ENCODE measurements at regions not wholly inside any gene's neighbourhood (a gene's known extent, or its start where the extent isn't known, plus 50 kb on each side); places are given as distances from the start of the nearest gene placed in this dataset.

DNA sequence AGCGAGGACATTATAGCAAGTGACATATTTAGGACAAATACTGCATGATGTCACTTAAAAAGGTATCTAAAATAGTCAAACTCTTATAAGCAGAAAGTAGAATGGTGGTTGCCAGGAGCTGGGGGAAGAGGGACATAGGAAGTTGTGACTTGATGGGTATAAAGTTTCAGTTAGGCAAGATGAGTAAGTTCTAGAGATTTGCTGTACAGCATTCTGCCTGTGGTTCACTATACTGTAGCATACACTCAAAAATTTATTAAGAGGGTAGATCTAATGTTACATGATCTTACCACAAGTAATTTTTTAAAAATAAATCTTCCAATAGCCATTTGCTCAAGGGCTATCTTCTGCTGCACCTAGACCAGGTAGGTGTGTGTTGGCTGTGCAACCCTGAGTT is 78.1 kb upstream of the NPAS2 start:
- no peak for DNase-seq (ENCODE audit: low read depth in 3 of 3)

DNA sequence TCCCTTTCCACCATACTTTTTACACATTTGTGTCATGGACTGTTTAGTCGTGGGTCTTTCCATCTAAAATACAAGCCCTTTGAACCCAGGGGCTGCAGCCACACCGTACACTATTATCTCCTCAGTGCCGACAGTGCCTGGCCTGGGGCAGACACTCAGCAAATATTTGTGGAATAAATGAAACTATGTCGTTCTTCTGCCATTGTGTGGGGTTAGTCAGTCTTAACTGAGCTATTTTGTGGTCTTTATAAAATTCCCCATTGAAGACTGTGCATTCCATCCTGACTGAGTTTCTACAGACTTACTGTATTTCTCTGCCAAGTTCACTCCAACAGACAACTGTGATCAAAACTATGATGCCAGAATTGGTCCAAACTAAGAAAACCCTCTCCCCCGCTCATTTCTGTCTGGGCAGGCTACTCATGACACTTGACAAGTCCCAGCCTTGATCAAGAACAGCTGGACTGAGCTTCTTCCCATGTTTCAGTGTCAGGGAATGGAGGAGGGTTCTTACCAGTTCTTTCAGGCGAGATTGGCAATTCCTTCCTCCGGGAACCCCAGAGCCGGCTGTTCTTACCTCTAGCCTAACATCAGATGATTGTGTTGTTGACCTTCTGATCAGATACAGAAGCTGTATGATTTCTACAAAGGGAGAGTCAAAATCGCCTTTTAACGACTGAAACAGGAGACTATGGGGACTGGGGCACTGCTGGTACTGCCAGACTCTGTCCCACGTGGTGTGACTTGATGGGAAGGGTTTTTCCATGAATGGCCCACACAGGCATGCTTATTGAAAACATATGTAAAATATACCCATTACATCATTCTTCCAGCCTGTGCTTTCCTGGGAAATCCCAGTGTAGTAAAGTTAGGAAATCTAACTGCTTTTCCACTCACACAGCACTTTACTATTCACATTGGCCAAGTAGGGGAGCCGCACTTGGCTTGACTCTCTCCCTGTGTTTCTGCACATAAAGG is 77.4 kb upstream of the NPAS2 start:
- no peak for DNase-seq (ENCODE audit: low read depth in 3 of 3)

DNA sequence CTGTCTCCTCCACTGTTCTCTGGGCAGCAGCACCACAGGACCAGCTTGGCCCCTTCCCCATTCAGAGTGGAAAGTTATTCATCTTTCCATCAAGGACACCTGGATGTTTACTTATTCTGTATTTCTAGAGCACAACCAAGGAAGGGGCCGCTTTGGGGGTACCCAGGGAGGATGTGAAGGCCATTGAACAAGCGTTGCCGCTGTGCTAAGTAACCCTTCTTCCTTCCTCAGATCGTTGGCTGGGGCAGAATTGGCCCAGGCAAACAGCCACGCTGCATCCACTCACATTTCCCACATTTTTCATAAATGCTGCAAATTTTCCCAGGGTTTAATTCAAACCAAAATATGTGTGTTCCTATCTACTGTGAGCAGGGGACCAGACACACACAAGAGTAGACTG is 76.2 kb upstream of the NPAS2 start:
- no peak for DNase-seq (ENCODE audit: low read depth in 3 of 3)

DNA sequence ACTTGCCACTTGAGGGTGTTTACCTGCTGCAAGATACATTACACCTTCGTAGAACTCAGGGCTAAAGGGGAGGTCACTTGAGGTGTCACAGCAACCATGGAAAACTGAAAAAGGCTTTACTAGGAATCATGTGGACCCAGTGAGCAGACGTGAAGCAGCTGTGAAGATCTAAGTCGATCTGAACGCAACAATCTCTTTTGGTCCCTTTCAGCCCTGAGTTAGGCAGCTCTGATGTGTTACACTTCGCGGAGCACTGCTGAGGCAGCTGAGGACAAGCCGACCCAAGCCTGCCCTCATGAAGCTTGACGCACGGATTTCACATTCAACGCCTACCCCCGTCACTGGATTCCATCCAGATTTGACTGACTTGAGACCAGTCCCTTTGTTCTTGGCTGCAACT is 75.8 kb upstream of the NPAS2 start:
- no peak for DNase-seq (ENCODE audit: low read depth in 3 of 3)

DNA sequence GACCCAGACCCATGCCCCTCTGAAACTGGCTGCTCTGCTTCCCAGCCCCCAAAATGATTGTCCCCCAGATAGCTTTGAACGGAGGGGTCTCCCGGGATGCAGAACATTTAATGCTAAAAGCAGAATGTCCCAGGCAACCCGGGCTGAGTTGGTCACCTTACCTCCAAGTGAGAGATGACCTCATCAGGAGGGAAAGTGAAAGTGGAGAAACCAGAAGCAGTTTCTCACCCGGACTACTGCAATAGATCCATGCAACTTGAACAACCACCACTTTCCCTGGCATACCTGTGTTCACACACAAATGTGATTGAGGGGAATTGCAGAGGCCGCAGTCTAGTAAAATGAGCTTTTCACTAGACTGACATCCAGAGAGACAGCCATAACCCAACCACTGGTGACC is 75.3 kb upstream of the NPAS2 start:
- no peak for DNase-seq (ENCODE audit: low read depth in 3 of 3)

DNA sequence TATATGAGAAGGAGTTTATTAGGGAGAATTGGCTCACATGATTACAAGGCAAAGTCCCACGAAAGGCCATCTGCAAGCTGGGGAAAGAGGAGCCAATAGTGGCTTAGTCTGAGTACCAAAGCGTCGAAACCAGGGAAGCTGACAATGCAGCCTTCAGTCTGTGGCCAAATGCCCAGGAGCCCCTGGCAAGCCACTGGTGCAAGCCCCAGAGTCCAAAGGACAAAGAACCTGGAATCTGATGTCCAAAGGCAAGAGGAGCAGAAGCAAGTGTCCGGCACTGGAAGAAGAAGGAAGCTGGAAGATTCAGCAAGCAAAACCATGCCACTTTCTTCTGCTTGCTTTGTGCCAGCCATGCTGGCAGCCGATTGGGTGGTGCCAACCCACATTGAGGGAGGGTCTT is 74.3 kb upstream of the NPAS2 start:
- no peak for DNase-seq (ENCODE audit: low read depth in 3 of 3)

DNA sequence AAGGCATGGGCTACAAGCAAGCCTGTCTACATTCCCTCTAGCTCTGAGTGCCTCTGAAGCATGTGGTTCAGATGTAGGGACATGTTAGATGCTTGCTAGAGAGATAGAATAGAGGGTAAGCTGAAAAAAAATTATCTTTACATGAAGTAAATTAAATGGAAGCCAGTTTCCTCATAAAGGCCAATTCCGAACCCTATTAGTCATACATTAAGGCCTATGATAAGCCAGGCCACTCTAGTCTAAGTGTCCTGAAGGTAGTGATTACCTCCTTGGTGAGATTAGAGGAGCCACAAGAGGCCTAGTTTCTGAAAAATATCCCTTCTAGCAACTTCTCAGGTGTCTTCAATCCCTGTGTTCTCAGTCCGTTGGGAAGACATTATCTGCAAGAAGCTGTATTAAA is 72.4 kb upstream of the NPAS2 start:
- no peak for DNase-seq (ENCODE audit: low read depth in 3 of 3)

DNA sequence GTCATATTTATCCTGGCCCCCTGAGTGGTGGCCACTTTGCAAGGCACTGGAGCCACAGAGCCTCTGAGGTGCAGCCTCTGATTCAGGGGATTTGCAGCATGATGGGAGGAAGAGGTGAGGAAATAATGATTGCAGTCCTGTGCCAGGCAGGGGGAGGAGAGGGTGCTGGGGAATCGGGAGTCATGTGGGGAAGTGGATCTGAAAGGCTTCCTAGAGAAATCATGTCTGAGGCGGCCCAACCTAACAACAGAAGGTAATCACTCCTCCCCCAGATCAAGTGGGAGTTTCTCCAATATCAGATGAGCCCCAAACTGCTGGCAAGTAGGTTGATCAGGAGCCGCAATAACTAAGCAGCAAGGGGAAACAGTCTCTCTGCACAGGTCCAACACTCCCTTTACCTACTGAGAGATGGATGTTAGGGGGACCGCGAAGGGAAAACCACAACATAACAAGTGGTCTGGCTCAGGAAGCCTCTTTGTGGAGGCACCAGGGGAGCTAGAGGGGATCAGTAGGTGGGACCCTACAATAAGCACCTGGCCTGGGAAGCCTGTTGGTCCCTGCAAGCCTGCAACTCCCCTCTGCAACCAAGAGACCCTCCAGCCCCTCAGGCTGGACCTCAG is 71.8 kb upstream of the NPAS2 start:
- DNase-seq (ENCODE audit: low read depth in 3 of 3), result no peak

DNA sequence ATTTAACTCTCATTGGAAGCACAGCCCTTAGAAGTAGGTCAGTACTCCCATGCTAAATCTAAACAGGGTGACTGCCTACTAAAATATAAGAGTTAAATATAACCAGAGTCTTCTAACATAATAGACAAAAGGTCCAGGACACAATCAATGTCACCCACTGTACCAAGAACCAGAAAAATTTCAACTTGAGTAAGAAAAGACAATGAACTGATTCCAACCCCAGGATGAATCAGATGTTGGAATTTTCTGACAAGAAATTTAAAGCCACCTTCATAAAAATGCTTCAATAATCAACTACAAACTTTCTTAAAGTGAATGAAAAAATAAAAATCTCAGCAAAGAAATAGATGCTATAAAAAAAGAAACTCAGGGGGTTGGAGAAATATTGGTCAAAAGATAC is 71.3 kb upstream of the NPAS2 start:
- no peak for DNase-seq (ENCODE audit: low read depth in 3 of 3)

DNA sequence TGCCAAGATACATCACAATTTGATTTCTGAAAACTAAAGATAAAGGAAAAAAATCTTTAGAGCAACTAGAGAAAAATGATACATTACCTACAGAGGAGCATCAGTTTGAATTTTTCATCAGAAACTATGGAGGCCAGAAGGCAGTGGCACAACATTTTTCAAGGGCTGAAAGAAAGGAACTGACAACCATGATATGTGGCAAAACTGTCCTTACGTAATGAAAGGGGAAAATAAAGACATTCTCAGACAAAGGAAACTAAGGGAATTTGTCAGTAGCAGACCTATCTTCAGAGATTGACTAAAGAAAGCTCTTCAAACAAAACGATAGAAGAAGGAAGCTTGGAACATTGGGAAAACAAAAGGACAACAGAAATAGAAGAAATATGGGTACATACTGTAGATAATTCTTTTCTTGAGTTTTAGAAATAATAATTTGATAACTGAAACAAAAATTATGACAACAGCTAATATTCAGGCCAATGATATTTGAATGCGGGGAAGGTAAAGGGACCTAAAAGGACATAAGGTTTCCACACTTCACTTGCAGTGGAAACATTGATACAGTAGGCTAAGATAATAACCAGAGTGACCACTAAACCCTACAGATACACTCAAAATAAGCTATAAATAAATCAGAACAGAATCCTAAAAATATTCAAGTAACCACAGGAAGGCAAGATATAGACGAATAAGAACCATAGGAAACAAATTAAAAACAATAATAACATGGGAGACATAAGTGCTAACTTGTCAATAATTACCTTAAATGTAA is 70.0 kb upstream of the NPAS2 start:
- no peak for DNase-seq (ENCODE audit: low read depth in 3 of 3)

DNA sequence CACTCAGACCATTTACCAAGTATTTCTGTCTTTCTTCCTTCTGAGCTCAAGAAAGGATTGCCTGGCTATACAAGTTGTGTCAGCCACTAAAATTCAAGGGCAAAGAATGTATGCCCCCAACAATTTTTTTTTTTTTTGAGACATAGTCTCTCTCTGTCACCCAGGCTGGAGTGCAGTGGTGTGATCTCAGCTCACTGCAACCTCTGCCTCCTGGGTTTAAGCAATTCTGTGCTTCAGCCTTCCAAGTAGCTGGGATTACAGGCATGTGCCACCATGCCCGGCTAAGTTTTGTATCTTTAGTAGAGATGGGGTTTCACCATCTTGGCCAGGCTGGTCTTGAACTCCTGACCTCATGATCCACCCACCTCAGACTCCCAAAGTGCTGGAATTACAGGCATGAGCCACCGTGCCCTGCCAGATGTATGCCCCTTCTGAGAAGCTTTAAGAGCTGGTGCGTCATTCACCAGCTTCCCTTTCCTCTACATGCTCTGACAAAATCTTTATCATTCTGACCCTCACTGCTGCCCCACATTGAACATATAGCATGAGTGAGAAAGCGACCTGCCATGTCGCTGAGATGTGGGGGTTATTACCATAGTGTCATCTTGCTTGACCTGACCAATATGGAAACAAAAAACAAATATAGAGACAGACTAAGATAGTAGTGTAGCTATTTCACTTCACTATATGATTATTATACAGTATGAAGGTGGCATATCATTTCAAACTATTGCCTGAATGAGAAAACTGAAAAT is 67.9 kb upstream of the NPAS2 start:
- DNase-seq (ENCODE audit: low read depth in 3 of 3), result peak in 1 of 3 experiments; percentile 3

DNA sequence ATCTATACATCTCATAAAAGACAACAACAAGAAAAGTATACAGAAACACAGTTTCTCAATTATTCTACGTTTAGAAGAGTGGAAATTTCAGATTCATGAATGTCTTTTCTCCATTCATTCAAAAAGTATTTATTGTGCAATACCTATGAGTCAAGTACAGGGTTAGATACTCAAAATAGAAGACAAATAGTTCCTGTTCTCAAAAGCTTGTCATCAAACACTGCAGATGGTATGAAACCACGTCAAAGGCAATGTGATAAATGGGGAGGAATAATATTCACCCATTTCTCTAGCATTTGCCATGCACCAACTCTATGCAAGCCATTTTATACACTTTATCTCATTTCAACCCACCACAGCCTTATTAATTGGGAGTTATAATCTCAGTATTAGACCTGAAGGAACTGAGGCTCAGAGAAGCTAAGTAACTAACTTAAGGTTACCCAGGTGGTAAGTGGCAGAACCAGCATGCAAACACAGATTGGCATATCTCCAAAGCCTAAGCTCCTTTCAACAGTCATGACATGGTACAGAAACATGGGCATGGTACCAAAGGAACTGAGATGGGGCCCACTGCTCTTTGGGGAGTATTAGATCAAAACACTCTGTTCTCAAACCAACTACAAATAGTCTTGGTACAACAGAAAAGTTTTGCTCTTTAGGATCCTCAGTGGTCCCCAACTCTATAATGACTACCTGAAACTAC is 67.2 kb upstream of the NPAS2 start:
- no peak for DNase-seq (ENCODE audit: low read depth in 3 of 3)

DNA sequence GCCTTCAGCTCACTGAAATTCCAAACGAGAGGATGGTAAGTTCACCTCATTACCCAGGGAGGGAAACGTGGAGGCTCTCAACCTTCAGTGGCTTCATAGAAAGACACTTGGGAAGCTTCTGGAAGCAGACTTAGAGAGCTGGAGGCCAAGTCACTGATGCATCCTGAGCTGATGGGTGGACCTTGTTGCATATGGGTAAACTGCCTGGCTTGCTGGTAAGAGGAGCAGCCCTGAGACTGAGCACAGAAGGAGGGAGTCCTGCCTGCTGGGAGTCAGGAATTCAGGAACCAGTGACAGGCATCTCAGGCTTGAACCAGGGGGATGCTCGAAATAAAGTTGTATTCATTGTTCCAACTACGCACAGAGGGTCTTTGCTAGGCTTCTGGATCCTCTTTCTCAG is 66.5 kb upstream of the NPAS2 start:
- no peak for DNase-seq (ENCODE audit: low read depth in 3 of 3)

DNA sequence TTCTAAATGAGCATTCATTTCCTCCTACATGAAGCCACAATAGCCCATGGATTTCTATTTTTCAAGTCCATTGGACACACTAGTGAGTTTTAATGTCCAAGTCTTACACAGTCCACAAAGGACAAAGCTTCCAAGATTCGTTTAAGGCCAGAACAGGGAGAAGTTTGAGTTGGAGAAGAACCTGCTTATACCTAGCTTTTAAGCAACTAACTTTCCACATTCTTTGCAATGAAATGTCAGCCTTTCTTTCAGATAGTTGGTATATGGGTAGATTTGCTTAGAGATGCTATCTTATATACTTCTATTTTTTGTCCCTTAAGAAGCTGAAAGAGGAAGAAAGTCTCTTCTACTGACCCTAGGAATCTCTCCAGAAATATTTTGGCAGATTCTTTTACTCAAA is 66.1 kb upstream of the NPAS2 start:
- no peak for DNase-seq (ENCODE audit: low read depth in 3 of 3)

DNA sequence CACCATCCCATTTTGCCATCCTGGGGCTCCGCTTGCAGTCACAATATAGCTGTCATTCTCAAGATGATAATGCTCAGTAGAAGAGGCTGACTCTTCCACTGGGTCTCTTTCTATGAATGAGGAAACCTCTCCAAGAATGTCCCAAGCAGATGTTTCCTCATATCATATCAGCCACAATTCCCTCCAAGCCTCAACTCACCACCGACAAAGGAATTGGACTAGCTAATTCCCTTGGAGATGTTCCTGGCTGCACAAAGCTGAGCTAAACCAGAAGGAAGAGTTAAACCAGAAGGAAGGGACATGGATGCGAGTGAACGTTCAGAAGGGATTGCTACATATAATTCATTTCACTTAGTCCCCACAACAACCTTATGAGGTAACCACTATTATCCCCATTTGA is 65.0 kb upstream of the NPAS2 start:
- DNase-seq (ENCODE audit: low read depth in 3 of 3), result no peak

DNA sequence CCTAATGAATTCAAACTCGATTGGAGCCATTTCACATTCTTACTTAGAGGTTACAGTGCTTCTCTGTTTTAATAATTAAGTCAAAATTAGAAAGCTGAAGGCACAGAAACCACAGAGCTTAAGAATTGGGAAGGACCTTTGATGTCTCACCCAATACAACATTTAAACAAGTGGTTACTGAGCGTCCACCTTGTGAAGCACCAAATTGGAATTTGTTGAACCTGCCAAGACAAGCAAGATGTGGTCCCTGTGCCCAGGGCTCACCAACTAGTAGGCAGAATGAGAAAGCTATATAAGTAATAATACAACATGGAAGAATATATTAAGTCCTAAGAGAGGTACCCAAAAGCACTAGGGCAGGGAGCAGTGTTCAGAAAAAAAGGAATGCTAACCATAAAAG is 64.5 kb upstream of the NPAS2 start:
- no peak for DNase-seq (ENCODE audit: low read depth in 3 of 3)

DNA sequence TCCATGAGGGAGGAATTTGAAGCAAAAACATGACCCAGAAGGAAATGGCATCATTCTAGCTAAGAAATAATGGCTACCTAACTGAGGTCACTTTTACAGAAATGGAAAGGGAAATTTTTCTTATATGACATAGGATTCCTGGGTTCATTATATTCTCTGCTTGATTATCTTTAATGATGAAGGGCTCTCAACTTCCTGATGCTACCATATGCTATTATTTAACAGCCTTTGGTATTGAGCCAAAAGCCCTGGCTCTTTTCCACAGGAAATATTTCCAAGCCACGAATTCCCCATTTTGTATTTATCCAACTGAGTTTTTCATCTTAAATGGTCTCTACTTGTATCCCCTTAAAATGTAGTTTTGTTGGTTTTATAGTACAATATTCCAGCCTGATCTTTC is 63.2 kb upstream of the NPAS2 start:
- DNase-seq (ENCODE audit: low read depth in 3 of 3), result no peak

DNA sequence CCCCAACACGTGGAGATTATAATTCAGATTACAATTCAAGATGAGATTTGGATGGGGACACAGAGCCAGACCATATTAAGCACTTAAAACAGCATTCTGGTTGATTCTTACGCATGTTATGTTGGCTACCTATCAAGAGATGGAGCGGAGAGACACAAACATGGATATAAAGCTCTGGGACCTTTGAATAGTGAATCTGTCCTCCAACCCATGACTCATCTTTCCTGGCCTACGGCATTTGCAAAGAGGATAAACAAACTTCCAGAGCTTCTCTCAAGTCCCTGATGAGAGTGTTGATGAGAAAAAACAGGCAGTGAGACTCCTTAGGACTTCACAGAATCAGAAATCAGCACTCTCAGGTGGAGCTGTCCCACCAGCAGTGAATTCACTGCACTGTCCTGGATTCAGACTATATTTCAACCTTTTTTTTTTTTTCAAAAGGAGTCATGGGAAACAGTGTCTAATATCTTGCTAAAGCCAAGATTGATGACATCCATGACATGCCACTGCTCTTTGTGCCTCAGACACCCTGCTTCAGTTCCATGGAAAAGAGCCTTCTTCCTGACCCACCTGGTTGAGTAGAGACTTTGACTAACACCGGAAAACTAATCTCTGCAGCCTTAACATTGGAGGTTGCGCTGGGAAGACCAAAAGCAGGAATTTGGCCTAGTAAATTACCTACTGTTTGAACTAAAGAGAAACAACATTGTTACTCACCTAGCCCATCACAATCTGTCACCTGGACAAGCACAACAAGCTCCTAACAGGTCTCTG is 62.1 kb upstream of the NPAS2 start:
- no peak for DNase-seq (ENCODE audit: low read depth in 3 of 3)

DNA sequence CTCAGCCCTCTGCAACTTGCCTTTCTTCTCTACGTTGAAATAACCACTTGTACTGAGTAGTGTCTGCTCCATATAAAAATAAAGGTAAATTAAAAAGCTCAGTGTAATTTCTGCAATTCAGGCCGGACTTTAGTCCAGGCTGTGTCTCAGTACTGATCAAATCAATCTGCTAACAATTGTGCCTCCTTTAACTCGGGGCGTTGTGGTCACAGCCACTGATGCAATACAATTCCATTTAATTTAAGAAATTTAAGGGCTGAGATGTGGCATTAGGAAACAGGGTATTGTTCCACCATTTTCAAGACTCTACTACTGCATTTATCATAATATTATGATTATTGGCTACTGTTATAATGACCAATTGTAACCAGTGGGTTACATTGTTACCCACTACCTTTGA is 60.0 kb upstream of the NPAS2 start:
- no peak for DNase-seq (ENCODE audit: low read depth in 3 of 3)

DNA sequence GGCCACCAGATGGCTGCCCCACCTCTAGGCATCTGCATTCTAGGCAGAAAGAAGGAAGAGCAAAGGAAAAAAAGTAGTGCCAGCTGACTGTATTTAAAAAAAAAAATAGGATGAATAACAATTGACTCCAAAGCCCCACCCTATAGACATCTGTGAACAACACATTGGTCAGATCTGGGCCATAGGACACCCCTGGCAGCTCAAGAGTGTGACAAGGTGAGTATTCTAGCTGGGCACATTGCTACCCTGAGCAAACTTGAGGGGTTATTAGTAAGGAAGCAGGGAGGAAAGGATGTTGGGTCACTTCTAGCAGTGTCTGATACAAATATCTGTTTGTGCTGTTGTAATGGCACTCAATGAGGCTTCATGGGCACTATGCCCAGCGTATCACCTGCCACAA is 58.6 kb upstream of the NPAS2 start:
- no peak for DNase-seq (ENCODE audit: low read depth in 3 of 3)

DNA sequence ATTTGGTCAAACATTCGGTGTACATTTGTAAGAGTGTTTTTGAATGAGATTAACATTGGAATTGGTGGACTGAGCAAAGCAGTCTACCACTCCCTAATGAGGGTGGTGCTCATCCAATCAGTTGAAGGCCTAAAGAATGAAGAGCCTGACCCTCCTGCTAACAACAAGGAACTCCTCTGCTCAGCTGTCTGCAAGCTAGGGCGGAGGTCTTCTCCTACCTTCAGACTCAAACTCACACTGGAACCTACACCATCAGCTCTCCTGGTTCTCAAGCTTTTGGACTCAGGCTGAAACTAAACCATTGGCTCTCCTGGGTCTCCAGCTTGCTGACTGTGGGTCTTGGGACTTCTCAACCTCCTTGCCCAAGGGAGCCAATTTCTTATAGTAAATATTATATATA is 55.5 kb upstream of the NPAS2 start:
- DNase-seq (ENCODE audit: low read depth in 3 of 3), result no peak
